IMR-90 (cell line): ENCODE measurements at regions not wholly inside any gene's neighbourhood (a gene's known extent, or its start where the extent isn't known, plus 50 kb on each side); places are given as distances from the start of the nearest gene placed in this dataset.

Experiments
- ATAC-seq: fragments of 200-7000 bp; cut with Tn5 transposase; 2 replicates; pipeline ENCODE4 v1.9.1; 2020; ENCODE audit warnings: low read depth, mild to moderate bottlenecking, moderate library complexity
- BruUV-seq: library from RNA; stranded (reverse); fragments of 400-500 nt; replicated peaks from 2 replicates; lab custom pipeline; 2021; lab: Mats Ljungman, UMichigan
- CTCF ChIA-PET: fragments of 300-600 bp; formaldehyde crosslinking; extraction: SDS; loops from one replicate; lab custom pipeline; 2021; ENCODE audit warnings: antibody characterized with exemption; lab: Yijun Ruan, JAX
- POLR2A ChIA-PET: fragments of 300-600 bp; sonication (Branson Sonifier 250); formaldehyde crosslinking; loops from one replicate; lab custom pipeline; 2022; ENCODE audit warnings: antibody characterized with exemption; ENCODE audit not compliant: unreplicated experiment; lab: Charles Lee
- DNase-seq: peaks from one replicate; pipeline ENCODE4 v3.0.0; 2013
- H2AFZ ChIP-seq: replicated peaks from 2 replicates; pipeline ENCODE3; 2013; ENCODE audit warnings: low read length, mild to moderate bottlenecking; ENCODE audit not compliant: poor library complexity
- H2AK5ac ChIP-seq: 2 replicates; pipeline ENCODE4 v1.6.1; 2013; ENCODE audit warnings: low read depth, low read length, inconsistent platforms
- H2AK9ac ChIP-seq: replicated peaks from 2 replicates; pipeline ENCODE3; 2013; ENCODE audit warnings: mild to moderate bottlenecking, low read depth, low read length, moderate library complexity; ENCODE audit not compliant: poor library complexity
- H2BK120ac ChIP-seq: 2 replicates; pipeline ENCODE4 v1.6.1; 2013; ENCODE audit warnings: low read depth, low read length, inconsistent platforms
- H2BK15ac ChIP-seq: 3 replicates; pipeline ENCODE4 v1.6.1; 2013; ENCODE audit warnings: low read depth, low read length, inconsistent platforms
- H2BK20ac ChIP-seq: 2 replicates; pipeline ENCODE4 v1.6.1; 2013; ENCODE audit warnings: low read depth, mild to moderate bottlenecking, inconsistent platforms, low read length, moderate library complexity
- H2BK5ac ChIP-seq: 2 replicates; pipeline ENCODE4 v1.6.1; 2013; ENCODE audit warnings: mild to moderate bottlenecking, low read depth, low read length, inconsistent platforms; ENCODE audit not compliant: poor library complexity, severe bottlenecking
- H3K14ac ChIP-seq: replicated peaks from 2 replicates; pipeline ENCODE4 v1.6.1; 2013; ENCODE audit warnings: low read depth, low read length, inconsistent platforms
- H3K18ac ChIP-seq: 2 replicates; pipeline ENCODE4 v1.6.1; 2013; ENCODE audit warnings: low read depth, low read length, control low read depth
- H3K23ac ChIP-seq: 2 replicates; pipeline ENCODE4 v1.6.1; 2013; ENCODE audit warnings: low read depth, low read length, inconsistent platforms
- H3K27ac ChIP-seq: 2 replicates; pipeline ENCODE4 v1.5.1; 2013; ENCODE audit warnings: mild to moderate bottlenecking, control low read depth, low read length; ENCODE audit not compliant: insufficient read depth
- H3K27me3 ChIP-seq: 2 replicates; pipeline ENCODE4 v1.6.1; 2013; ENCODE audit warnings: low read length; ENCODE audit not compliant: control insufficient read depth, insufficient read depth
- H3K36me3 ChIP-seq: 2 replicates; pipeline ENCODE4 v1.6.1; 2013; ENCODE audit warnings: low read length, mixed read lengths; ENCODE audit not compliant: control insufficient read depth, insufficient read depth
- H3K4ac ChIP-seq: 2 replicates; pipeline ENCODE4 v1.6.1; 2013; ENCODE audit warnings: low read depth, low read length, inconsistent platforms
- H3K4me1 ChIP-seq: 2 replicates; pipeline ENCODE4 v1.6.1; 2013; ENCODE audit warnings: low read length, mixed read lengths; ENCODE audit not compliant: control insufficient read depth, insufficient read depth
- H3K4me2 ChIP-seq: 2 replicates; pipeline ENCODE4 v1.6.1; 2013; ENCODE audit warnings: low read depth, mild to moderate bottlenecking, control low read depth, low read length, moderate library complexity
- H3K4me3 ChIP-seq: 2 replicates; pipeline ENCODE4 v1.5.1; 2013; ENCODE audit warnings: low read depth, mild to moderate bottlenecking, control low read depth, low read length, moderate library complexity; ENCODE audit not compliant: insufficient read depth
- H3K56ac ChIP-seq: 2 replicates; pipeline ENCODE4 v1.6.1; 2013; ENCODE audit warnings: low read length, inconsistent platforms; ENCODE audit not compliant: insufficient read depth; ENCODE audit errors: extremely low read depth
- H3K79me1 ChIP-seq, 2 experiments: 2 replicates each; pipeline ENCODE4 v1.6.1; 2013; ENCODE audit warnings: low read length in 2 of 2, inconsistent platforms in 1 of 2, low read depth in 1 of 2
- H3K9ac ChIP-seq: 2 replicates; pipeline ENCODE4 v1.6.1; 2013; ENCODE audit warnings: low read depth, low read length, control low read depth
- H3K9me1 ChIP-seq: 2 replicates; pipeline ENCODE4 v1.6.1; 2013; ENCODE audit warnings: low read length, inconsistent platforms; ENCODE audit not compliant: insufficient read depth
- H3K9me3 ChIP-seq: 2 replicates; pipeline ENCODE4 v1.6.1; 2013; ENCODE audit warnings: low read length; ENCODE audit not compliant: control insufficient read depth, insufficient read depth
- H4K20me1 ChIP-seq: 2 replicates; pipeline ENCODE4 v1.6.1; 2013; ENCODE audit warnings: low read length, inconsistent platforms; ENCODE audit not compliant: insufficient read depth
- H4K5ac ChIP-seq: 2 replicates; pipeline ENCODE4 v1.6.1; 2013; ENCODE audit warnings: mild to moderate bottlenecking, low read depth, low read length, control low read depth
- H4K8ac ChIP-seq, 2 experiments: 2 replicates each; pipeline ENCODE4 v1.6.1; 2013; ENCODE audit warnings: low read depth in 2 of 2, low read length in 2 of 2, control low read depth in 1 of 2, inconsistent platforms in 1 of 2
- H4K91ac ChIP-seq: 2 replicates; pipeline ENCODE4 v1.6.1; 2013; ENCODE audit warnings: low read depth, low read length, inconsistent platforms; ENCODE audit not compliant: insufficient read depth
- MAFK ChIP-seq: IDR thresholded peaks from 2 replicates; pipeline ENCODE4 v1.6.1; 2012; ENCODE audit warnings: low read depth, low read length, improper control_type of control experiment
- SMC3 ChIP-seq: fragments of 150-350 bp; IDR thresholded peaks from 2 replicates; pipeline ENCODE4 v1.6.1; 2016; ENCODE audit warnings: low read depth, mild to moderate bottlenecking, antibody characterized with exemption, low read length, moderate library complexity
- WGBS, 2 experiments: methylation state at CpG; one replicate each; pipeline versions ENCODE4 v1.1.5 to v1.1.7; 2013; ENCODE audit warnings: missing lambda C conversion rate in 2 of 2; ENCODE audit not compliant: insufficient read length in 1 of 2; ENCODE audit errors: extremely low coverage in 2 of 2; 5-methylcytosine and 5-hydroxymethylcytosine counted together
- dilution Hi-C: fragments of 300-500 bp; cut with HindIII; formaldehyde crosslinking; loops from one replicate; pipeline ENCODE4 v1.14.3; 2018; ENCODE audit warnings: low sequenced_read_pairs; ENCODE audit not compliant: unreplicated experiment
- in situ Hi-C: fragments of 300-500 bp; cut with MboI; formaldehyde crosslinking; loops from 3 replicates; pipeline ENCODE4 v1.14.3; 2019; ENCODE audit warnings: low sequenced_read_pairs, inconsistent platforms, mixed read lengths
- intact Hi-C: fragments of 100-400 bp; cut with micrococcal nuclease; formaldehyde crosslinking; loops from 2 replicates; pipeline ENCODE4 v1.10.0; 2022

DNA sequence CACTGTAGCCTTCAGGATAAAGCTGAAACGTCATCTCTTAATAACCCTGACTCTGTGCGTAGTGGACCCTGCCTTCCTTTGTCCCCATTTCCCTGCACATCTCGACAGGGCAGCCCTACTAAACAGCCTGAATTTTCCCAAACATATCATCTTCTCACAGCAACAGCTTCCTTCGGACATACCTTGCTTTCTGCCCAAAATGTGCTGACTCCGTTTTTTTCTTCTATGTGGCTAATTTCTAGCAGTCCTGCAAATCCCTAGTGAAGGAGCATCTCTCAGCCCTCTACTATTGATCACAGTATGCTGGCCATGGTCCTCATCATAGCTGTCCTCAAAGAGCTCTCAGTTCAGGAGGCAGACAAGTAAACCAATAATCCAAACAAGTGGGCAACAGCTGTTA is 53.1 kb upstream of the PCED1B start:
- intact Hi-C loops (no loop called here), dilution Hi-C loops (no loop called here), in situ Hi-C loops (no loop called here)
- no peak for DNase-seq
- Histone ChIP-seq H4K8ac (no peak overlapping the region), H3K27me3 (no peaks in the 10 kb centered on the region), H3K9me3 (no peaks in the 10 kb centered on the region), H3K56ac (no peak overlapping the region), H3K18ac (no peak overlapping the region), H4K20me1 (no peaks in the 10 kb centered on the region), H2BK20ac (no peak overlapping the region; the same call in 1 of the 2 replicates), H3K9ac (no peak overlapping the region), H3K4me1 (no peaks in the 10 kb centered on the region; the same call in 1 of the 2 replicates), H3K36me3 (no peaks in the 10 kb centered on the region), H3K27ac (no peak overlapping the region), H4K91ac (no peak overlapping the region), H3K4me3 (no peak overlapping the region), H3K23ac (no peak overlapping the region), H2BK120ac (no peak overlapping the region), H3K79me1 (peaks cover 0 to 5% of the 10 kb centered on the region in 2 experiments; a peak in 1 of 4 replicates), H3K9me1 (no peaks in the 10 kb centered on the region), H2AFZ (peak overlapping the region; percentile 8), H3K14ac (no peak overlapping the region), H2BK15ac (peak overlapping the region; percentile 53; the same call in 1 of the 3 replicates), H4K5ac (no peak overlapping the region; the same call in 1 of the 2 replicates), H2AK9ac (no peak overlapping the region), H2AK5ac (peak overlapping the region; percentile 21; the same call in 1 of the 2 replicates), H2BK5ac (no peak overlapping the region), H3K4ac (no peak overlapping the region), H3K4me2 (no peak overlapping the region)
- TF ChIP-seq MAFK (peak; percentile 71), SMC3 (no peak)
- no peak for ATAC-seq
- ChIA-PET CTCF (interaction anchor here (0.7 kb wide), 1 partner anchor 49 kb away, joined by 3 read pairs; no protein-coding TSS in a partner anchor), POLR2A (no interaction called here)
- WGBS, 2 experiments, result 76% methylated on average over 2 of the region's 5 CpGs; no CpG with 5 or more reads in 1 of the 2 experiments
- no TSS peak for BruUV-seq
